IgD-negative memory B cell (primary cell): ENCODE measurements at regions not wholly inside any gene's neighbourhood (a gene's known extent, or its start where the extent isn't known, plus 50 kb on each side); places are given as distances from the start of the nearest gene placed in this dataset.
A peak's percentile ranks its signal among the peaks of the same experiment; 100 is the strongest.

Source experiments
- H3K27ac Mint-ChIP-seq, 3 donors: one replicate each; pipeline ENCODE4 v1.8.0; 2020 to 2022; ENCODE audit warnings: mild to moderate bottlenecking in 3 of 3, mixed read lengths in 3 of 3, moderate library complexity in 1 of 3
- H3K27me3 Mint-ChIP-seq: one replicate; pipeline ENCODE4 v1.8.0; 2021; ENCODE audit warnings: mixed read lengths
- H3K36me3 Mint-ChIP-seq: one replicate; pipeline ENCODE4 v1.8.0; 2020; ENCODE audit warnings: mild to moderate bottlenecking, mixed read lengths
- H3K4me1 Mint-ChIP-seq, 3 donors: one replicate each; pipeline ENCODE4 v1.8.0; 2020 to 2022; ENCODE audit warnings: mixed read lengths in 3 of 3, mild to moderate bottlenecking in 1 of 3
- H3K4me3 Mint-ChIP-seq, 4 donors: one replicate each; pipeline ENCODE4 v1.8.0; 2020 to 2022; ENCODE audit warnings: mild to moderate bottlenecking in 4 of 4, mixed read lengths in 4 of 4, moderate library complexity in 3 of 4
- H3K9me3 Mint-ChIP-seq, 3 donors: one replicate each; pipeline ENCODE4 v1.8.0; 2020 to 2021; ENCODE audit warnings: mixed read lengths in 3 of 3, mild to moderate bottlenecking in 1 of 3

GRCh38 chr13:33583398-33583797 lies 234.6 kb upstream of the RFC3 start:
- Mint-ChIP-seq H3K27ac (no peak overlapping the region), H3K4me3 (no peak overlapping the region), H3K36me3 (no peaks in the 10 kb centered on the region), H3K4me1 (no peaks in the 10 kb centered on the region), H3K27me3 (no peaks in the 10 kb centered on the region), H3K9me3 (peaks cover 0 to 6% (median 5%) of the 10 kb centered on the region in 3 donors)

- no peaks in the 10 kb centered on the region for H3K27me3 Mint-ChIP-seq
- H3K36me3 Mint-ChIP-seq, result no peaks in the 10 kb centered on the region
- H3K27ac Mint-ChIP-seq, result no peak overlapping the region
- peaks cover 0 to 2% (median 0%) of the 10 kb centered on the region in 3 donors for H3K9me3 Mint-ChIP-seq
- no peak overlapping the region for H3K4me3 Mint-ChIP-seq
- H3K4me1 Mint-ChIP-seq, result no peaks in the 10 kb centered on the region
Measured at GRCh38 chr13:33590936-33591335, 227.0 kb upstream of the RFC3 start.

GRCh38 chr13:33606692-33607091 lies 211.3 kb upstream of the RFC3 start:
- H3K27me3 Mint-ChIP-seq, result no peaks in the 10 kb centered on the region
- H3K36me3 Mint-ChIP-seq, result no peaks in the 10 kb centered on the region
- no peaks in the 10 kb centered on the region for H3K4me1 Mint-ChIP-seq
- no peak overlapping the region for H3K27ac Mint-ChIP-seq
- H3K9me3 Mint-ChIP-seq, result peaks cover 2 to 4% (median 3%) of the 10 kb centered on the region in 3 donors
- no peak overlapping the region for H3K4me3 Mint-ChIP-seq

- H3K9me3 Mint-ChIP-seq, result peaks cover 0 to 5% (median 2%) of the 10 kb centered on the region in 3 donors
- H3K27ac Mint-ChIP-seq, result no peak overlapping the region
- H3K36me3 Mint-ChIP-seq, result no peaks in the 10 kb centered on the region
- no peaks in the 10 kb centered on the region for H3K4me1 Mint-ChIP-seq
- H3K27me3 Mint-ChIP-seq, result peaks cover 2% of the 10 kb centered on the region
- H3K4me3 Mint-ChIP-seq, result no peak overlapping the region
Measured at GRCh38 chr13:33610438-33611120, 207.4 kb upstream of the RFC3 start.

- Mint-ChIP-seq H3K4me3 (no peak overlapping the region), H3K9me3 (peaks cover 0 to 5% (median 2%) of the 10 kb centered on the region in 3 donors), H3K27ac (no peak overlapping the region), H3K27me3 (peaks cover 2% of the 10 kb centered on the region), H3K36me3 (no peaks in the 10 kb centered on the region), H3K4me1 (no peaks in the 10 kb centered on the region)
Measured at GRCh38 chr13:33611121-33611805, 206.7 kb upstream of the RFC3 start.

GRCh38 chr13:33612641-33613638 lies 205.0 kb upstream of the RFC3 start:
- Mint-ChIP-seq H3K9me3 (peaks cover 0 to 5% (median 2%) of the 10 kb centered on the region in 3 donors), H3K27me3 (peaks cover 2% of the 10 kb centered on the region), H3K36me3 (no peaks in the 10 kb centered on the region), H3K4me1 (no peaks in the 10 kb centered on the region), H3K4me3 (no peak overlapping the region), H3K27ac (no peak overlapping the region)

- H3K27ac Mint-ChIP-seq, result no peak overlapping the region
- no peaks in the 10 kb centered on the region for H3K4me1 Mint-ChIP-seq
- H3K27me3 Mint-ChIP-seq, result peaks cover 2% of the 10 kb centered on the region
- no peak overlapping the region for H3K4me3 Mint-ChIP-seq
- H3K9me3 Mint-ChIP-seq, result peaks cover 0 to 5% (median 2%) of the 10 kb centered on the region in 3 donors
- no peaks in the 10 kb centered on the region for H3K36me3 Mint-ChIP-seq
Measured at GRCh38 chr13:33615436-33615835, 202.5 kb upstream of the RFC3 start.

- no peak overlapping the region for H3K27ac Mint-ChIP-seq
- H3K9me3 Mint-ChIP-seq, result peaks cover 0 to 5% (median under 1%) of the 10 kb centered on the region in 3 donors
- H3K4me3 Mint-ChIP-seq, result no peak overlapping the region
- H3K27me3 Mint-ChIP-seq, result peaks cover 2% of the 10 kb centered on the region
- H3K4me1 Mint-ChIP-seq, result no peaks in the 10 kb centered on the region
- no peaks in the 10 kb centered on the region for H3K36me3 Mint-ChIP-seq
Measured at GRCh38 chr13:33616130-33616529, 201.8 kb upstream of the RFC3 start.

- Mint-ChIP-seq H3K4me3 (no peak overlapping the region), H3K27ac (no peak overlapping the region), H3K36me3 (no peaks in the 10 kb centered on the region), H3K27me3 (peaks cover 2% of the 10 kb centered on the region), H3K4me1 (no peaks in the 10 kb centered on the region), H3K9me3 (peaks cover 0 to 5% (median 0%) of the 10 kb centered on the region in 3 donors)
Measured at GRCh38 chr13:33617055-33617454, 200.9 kb upstream of the RFC3 start.

- Mint-ChIP-seq H3K36me3 (peaks cover 2% of the 10 kb centered on the region), H3K27me3 (no peaks in the 10 kb centered on the region), H3K27ac (no peak overlapping the region), H3K9me3 (no peaks in the 10 kb centered on the region), H3K4me3 (no peak overlapping the region), H3K4me1 (peaks cover 0 to 2% (median 0%) of the 10 kb centered on the region in 3 donors)
Measured at GRCh38 chr13:33624253-33624652, 193.7 kb upstream of the RFC3 start.

- Mint-ChIP-seq H3K9me3 (no peaks in the 10 kb centered on the region), H3K27me3 (no peaks in the 10 kb centered on the region), H3K4me3 (no peak overlapping the region), H3K27ac (no peak overlapping the region), H3K36me3 (peaks cover 2% of the 10 kb centered on the region), H3K4me1 (peaks cover 0 to 2% (median 0%) of the 10 kb centered on the region in 3 donors)
Measured at GRCh38 chr13:33624740-33625139, 193.2 kb upstream of the RFC3 start.

GRCh38 chr13:33626407-33626806 lies 191.5 kb upstream of the RFC3 start:
- H3K36me3 Mint-ChIP-seq, result peaks cover 2% of the 10 kb centered on the region
- no peaks in the 10 kb centered on the region for H3K27me3 Mint-ChIP-seq
- no peaks in the 10 kb centered on the region for H3K9me3 Mint-ChIP-seq
- peaks cover 0 to 2% (median 0%) of the 10 kb centered on the region in 3 donors for H3K4me1 Mint-ChIP-seq
- no peak overlapping the region for H3K27ac Mint-ChIP-seq
- H3K4me3 Mint-ChIP-seq, result no peak overlapping the region

GRCh38 chr13:33628662-33629061 lies 189.3 kb upstream of the RFC3 start:
- H3K27me3 Mint-ChIP-seq, result no peaks in the 10 kb centered on the region
- no peaks in the 10 kb centered on the region for H3K9me3 Mint-ChIP-seq
- no peak overlapping the region for H3K4me3 Mint-ChIP-seq
- H3K4me1 Mint-ChIP-seq, result peaks cover 0 to under 1% (median 0%) of the 10 kb centered on the region in 3 donors
- peaks cover under 1% of the 10 kb centered on the region for H3K36me3 Mint-ChIP-seq
- peak overlapping the region in 1 of 3 donors; percentile 36 for H3K27ac Mint-ChIP-seq

GRCh38 chr13:33629605-33630360 lies 188.2 kb upstream of the RFC3 start:
- Mint-ChIP-seq H3K36me3 (no peaks in the 10 kb centered on the region), H3K9me3 (no peaks in the 10 kb centered on the region), H3K27me3 (peaks cover 1% of the 10 kb centered on the region), H3K27ac (no peak overlapping the region), H3K4me3 (no peak overlapping the region), H3K4me1 (no peaks in the 10 kb centered on the region)
